Thyroid gland (tissue), 4 donors: ENCODE measurements at regions not wholly inside any gene's neighbourhood (a gene's known extent, or its start where the extent isn't known, plus 50 kb on each side); places are given as distances from the start of the nearest gene placed in this dataset.

Experiments used
- POLR2A ChIP-seq, 2 donors: fragments of 450-650 bp; IDR thresholded peaks; one replicate each; pipeline ENCODE4 v1.6.1; 2017; ENCODE audit warnings: antibody characterized with exemption in 2 of 2, mild to moderate bottlenecking in 2 of 2, moderate library complexity in 1 of 2
- TF ChIP-seq, protein P1 (sequence below), 6 experiments: fragments of 200-600 bp in 3 of 6; fragments of 450-650 bp in 3 of 6; sonication (generic) in 3 of 6; IDR thresholded peaks; one replicate each; pipeline ENCODE4 v1.5.1; 2016 to 2019; ENCODE audit warnings: antibody characterized with exemption in 6 of 6, mild to moderate bottlenecking in 2 of 6, inconsistent platforms in 1 of 6, moderate library complexity in 1 of 6

DNA sequence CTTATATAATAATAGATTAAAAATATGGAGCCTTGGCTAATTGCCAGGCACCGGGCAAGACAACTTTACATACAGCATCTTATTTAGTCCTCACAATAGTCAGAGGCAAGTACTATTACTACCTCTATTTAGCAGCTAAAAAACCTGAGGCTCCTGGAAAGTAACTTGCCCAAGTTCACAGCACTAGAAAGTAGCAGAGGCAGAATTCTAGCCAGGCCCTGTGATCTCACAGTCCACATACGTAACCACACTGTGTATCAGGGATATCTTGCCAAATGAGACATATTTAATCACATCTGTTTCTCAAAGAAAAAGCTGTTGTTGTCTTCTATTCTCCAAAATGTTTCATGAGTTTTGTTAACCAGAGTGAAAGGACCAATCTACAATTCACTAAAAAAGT lies 378.5 kb downstream of the PLPP3 start:
- TF ChIP-seq, protein P1, sequence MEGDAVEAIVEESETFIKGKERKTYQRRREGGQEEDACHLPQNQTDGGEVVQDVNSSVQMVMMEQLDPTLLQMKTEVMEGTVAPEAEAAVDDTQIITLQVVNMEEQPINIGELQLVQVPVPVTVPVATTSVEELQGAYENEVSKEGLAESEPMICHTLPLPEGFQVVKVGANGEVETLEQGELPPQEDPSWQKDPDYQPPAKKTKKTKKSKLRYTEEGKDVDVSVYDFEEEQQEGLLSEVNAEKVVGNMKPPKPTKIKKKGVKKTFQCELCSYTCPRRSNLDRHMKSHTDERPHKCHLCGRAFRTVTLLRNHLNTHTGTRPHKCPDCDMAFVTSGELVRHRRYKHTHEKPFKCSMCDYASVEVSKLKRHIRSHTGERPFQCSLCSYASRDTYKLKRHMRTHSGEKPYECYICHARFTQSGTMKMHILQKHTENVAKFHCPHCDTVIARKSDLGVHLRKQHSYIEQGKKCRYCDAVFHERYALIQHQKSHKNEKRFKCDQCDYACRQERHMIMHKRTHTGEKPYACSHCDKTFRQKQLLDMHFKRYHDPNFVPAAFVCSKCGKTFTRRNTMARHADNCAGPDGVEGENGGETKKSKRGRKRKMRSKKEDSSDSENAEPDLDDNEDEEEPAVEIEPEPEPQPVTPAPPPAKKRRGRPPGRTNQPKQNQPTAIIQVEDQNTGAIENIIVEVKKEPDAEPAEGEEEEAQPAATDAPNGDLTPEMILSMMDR (IDR thresholded peaks at IDR 0.05): no peak
- TF ChIP-seq POLR2A (IDR thresholded peaks at IDR 0.05): no peak
